ENCODE measurements at regions not wholly inside any gene's neighbourhood (a gene's known extent, or its start where the extent isn't known, plus 50 kb on each side); places are given as distances from the start of the nearest gene placed in this dataset.
A peak's percentile ranks its signal among the peaks of the same experiment; 100 is the strongest.

- Histone ChIP-seq H3K9ac (ENCODE audit: low read depth in 1 of 2, low read length in 2 of 2) (no peak overlapping the region), H3K4me1 (ENCODE audit: control insufficient read depth in 4 of 4, insufficient read depth in 4 of 4, low read length in 3 of 4) (peaks cover 0 to 1% (median 0%) of the 10 kb centered on the region in 4 donors), H3K36me3 (ENCODE audit: control insufficient read depth in 4 of 4, insufficient read depth in 3 of 4, low read depth in 1 of 4, low read length in 3 of 4) (no peaks in the 10 kb centered on the region), H3K4me3 (ENCODE audit: low read depth in 1 of 3, low read length in 3 of 3) (no peak overlapping the region), H3K27me3 (ENCODE audit: control insufficient read depth in 4 of 4, insufficient read depth in 4 of 4, low read length in 3 of 4) (no peaks in the 10 kb centered on the region), H3K9me3 (ENCODE audit: control insufficient read depth in 4 of 4, low read length in 3 of 4) (no peaks in the 10 kb centered on the region), H3K27ac (ENCODE audit: low read depth in 1 of 2, low read length in 2 of 2) (no peak overlapping the region)
- TF ChIP-seq YY1 (IDR thresholded peaks at IDR 0.05) = no peak
- no peak for TF ChIP-seq NR2F2 (IDR thresholded peaks at IDR 0.05)
- peak in 1 of 2 donors; percentile 23 for TF ChIP-seq RXRA (IDR thresholded peaks at IDR 0.05)
- no peak for TF ChIP-seq HNF4G (IDR thresholded peaks at IDR 0.05)
- TF ChIP-seq MAX (IDR thresholded peaks at IDR 0.05) = no peak
- no peak for TF ChIP-seq SP1 (IDR thresholded peaks at IDR 0.05)
- 79% methylated on average over 3 of the region's 3 CpGs for WGBS
- no peak for DNase-seq (ENCODE audit: low spot score)
Observed at GRCh38 chr3:27544372-27544865, 60.2 kb upstream of the SLC4A7 start.

- Histone ChIP-seq H3K36me3 (ENCODE audit: control insufficient read depth in 4 of 4, insufficient read depth in 3 of 4, low read depth in 1 of 4, low read length in 3 of 4) (no peaks in the 10 kb centered on the region), H3K27me3 (ENCODE audit: control insufficient read depth in 4 of 4, insufficient read depth in 4 of 4, low read length in 3 of 4) (no peaks in the 10 kb centered on the region), H3K9ac (ENCODE audit: low read depth in 1 of 2, low read length in 2 of 2) (no peak overlapping the region), H3K27ac (ENCODE audit: low read depth in 1 of 2, low read length in 2 of 2) (no peak overlapping the region), H3K9me3 (ENCODE audit: control insufficient read depth in 4 of 4, low read length in 3 of 4) (no peaks in the 10 kb centered on the region), H3K4me3 (ENCODE audit: low read depth in 1 of 3, low read length in 3 of 3) (no peak overlapping the region), H3K4me1 (ENCODE audit: control insufficient read depth in 4 of 4, insufficient read depth in 4 of 4, low read length in 3 of 4) (peaks cover 0 to 1% (median 0%) of the 10 kb centered on the region in 4 donors)
- 89% methylated on average over 5 of the region's 5 CpGs for WGBS
- no peak for DNase-seq (ENCODE audit: low spot score)
- TF ChIP-seq HNF4G (IDR thresholded peaks at IDR 0.05) (no peak), FOXA2 (IDR thresholded peaks at IDR 0.05) (no peak), TAF1 (conservative IDR thresholded peaks at IDR 0.05) (no peak), REST (IDR thresholded peaks at IDR 0.05) (no peak), FOXA1 (IDR thresholded peaks at IDR 0.05) (no peak), RXRA (IDR thresholded peaks at IDR 0.05) (no peak), JUND (IDR thresholded peaks at IDR 0.05) (no peak)
Observed at GRCh38 chr3:27542476-27542875, 58.3 kb upstream of the SLC4A7 start.

DNA sequence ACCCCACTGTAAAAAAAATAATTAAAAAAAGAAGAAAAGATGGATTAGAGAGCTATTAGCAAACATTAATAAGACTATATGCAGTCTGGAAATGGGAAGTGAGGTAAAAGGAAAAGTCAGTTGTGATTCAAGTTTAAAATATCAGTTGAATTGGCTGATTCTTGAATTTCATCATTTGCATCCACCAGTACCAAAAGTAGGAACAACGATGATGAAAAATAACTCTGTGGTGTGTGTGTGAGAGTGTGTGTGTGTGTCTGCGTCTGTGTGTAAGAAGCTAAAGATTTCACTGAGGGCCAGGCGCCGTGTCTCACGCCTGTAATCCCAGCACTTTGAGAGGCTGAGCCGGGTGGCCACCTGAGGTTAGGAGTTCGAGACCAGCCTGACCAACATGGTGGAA is 56.0 kb upstream of the SLC4A7 start:
- WGBS = 96% methylated on average over 7 of the region's 7 CpGs
- Histone ChIP-seq H3K9ac (ENCODE audit: low read depth in 1 of 2, low read length in 2 of 2) (no peak overlapping the region), H3K27ac (ENCODE audit: low read depth in 1 of 2, low read length in 2 of 2) (no peak overlapping the region), H3K4me1 (ENCODE audit: control insufficient read depth in 4 of 4, insufficient read depth in 4 of 4, low read length in 3 of 4) (peaks cover 0 to 1% (median 0%) of the 10 kb centered on the region in 4 donors), H3K9me3 (ENCODE audit: control insufficient read depth in 4 of 4, low read length in 3 of 4) (no peaks in the 10 kb centered on the region), H3K27me3 (ENCODE audit: control insufficient read depth in 4 of 4, insufficient read depth in 4 of 4, low read length in 3 of 4) (no peaks in the 10 kb centered on the region), H3K4me3 (ENCODE audit: low read depth in 1 of 3, low read length in 3 of 3) (no peak overlapping the region), H3K36me3 (ENCODE audit: control insufficient read depth in 4 of 4, insufficient read depth in 3 of 4, low read depth in 1 of 4, low read length in 3 of 4) (no peaks in the 10 kb centered on the region)
- DNase-seq (ENCODE audit: low spot score) = no peak
- TF ChIP-seq RXRA (IDR thresholded peaks at IDR 0.05) (no peak), ATF3 (IDR thresholded peaks at IDR 0.05) (no peak), RAD21 (IDR thresholded peaks at IDR 0.05) (no peak), HNF4G (IDR thresholded peaks at IDR 0.05) (no peak), FOXA2 (IDR thresholded peaks at IDR 0.05) (no peak), TAF1 (conservative IDR thresholded peaks at IDR 0.05) (no peak), MAX (IDR thresholded peaks at IDR 0.05) (no peak), SP1 (IDR thresholded peaks at IDR 0.05) (no peak), CTCF (IDR thresholded peaks at IDR 0.05; ENCODE audit: low read depth, low read length, missing input control) (no peak), GABPA (IDR thresholded peaks at IDR 0.05 in 1 of 2, conservative IDR thresholded peaks at IDR 0.05 in 1 of 2) (no peak), JUND (IDR thresholded peaks at IDR 0.05) (no peak), HNF4A (conservative IDR thresholded peaks at IDR 0.05) (no peak), REST (IDR thresholded peaks at IDR 0.05) (no peak), NR2F2 (IDR thresholded peaks at IDR 0.05) (no peak)

All from liver (tissue), 8 donors.